ENCODE measurements at regions not wholly inside any gene's neighbourhood (a gene's known extent, or its start where the extent isn't known, plus 50 kb on each side); places are given as distances from the start of the nearest gene placed in this dataset.

DNA sequence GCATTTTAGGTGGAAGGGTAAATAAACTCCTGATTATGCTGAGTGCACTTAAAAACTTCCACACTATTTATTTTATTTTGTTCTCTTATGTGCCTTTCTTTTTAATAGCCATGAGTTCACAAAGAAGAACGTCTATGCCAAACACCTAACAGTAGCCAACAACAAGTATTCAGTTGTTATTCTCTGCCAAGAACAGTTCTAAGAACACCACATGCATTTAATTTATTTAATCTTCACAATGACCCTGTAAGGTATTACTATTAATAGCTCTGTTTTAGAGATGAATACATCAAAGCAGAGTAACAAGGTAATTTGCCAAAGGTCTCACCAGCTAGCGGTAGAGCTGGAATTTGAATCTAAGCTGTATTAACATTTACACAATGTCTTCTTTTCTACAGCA lies 240.1 kb downstream of the ALG10B start:
- no peak for DNase-seq

- DNase-seq: no peak
Observed at GRCh38 chr12:38585086-38585485, 268.5 kb downstream of the ALG10B start.

DNA sequence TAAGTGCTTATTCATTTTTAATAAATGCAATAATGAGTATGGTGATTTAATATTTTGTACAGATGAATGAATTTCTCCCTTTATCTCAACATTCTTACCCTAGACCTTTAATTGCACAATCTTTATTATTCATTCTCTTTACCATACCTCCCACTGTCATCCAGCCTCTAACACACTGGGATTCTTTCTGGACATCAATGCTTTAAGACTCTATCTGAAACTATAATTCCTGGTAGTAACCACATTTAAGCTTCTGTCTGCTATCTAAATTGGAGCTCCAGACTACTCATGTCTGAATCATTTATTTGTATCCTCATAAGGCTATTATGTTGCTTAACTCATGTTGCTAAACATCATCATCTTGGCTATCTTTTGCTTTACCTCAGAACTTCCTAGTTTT lies 270.2 kb downstream of the ALG10B start:
- DNase-seq: no peak

- DNase-seq: no peak
Observed at GRCh38 chr12:38587594-38587993, 271.0 kb downstream of the ALG10B start.

- no peak for DNase-seq
Observed at GRCh38 chr12:38588624-38589305, 272.2 kb downstream of the ALG10B start.

DNA sequence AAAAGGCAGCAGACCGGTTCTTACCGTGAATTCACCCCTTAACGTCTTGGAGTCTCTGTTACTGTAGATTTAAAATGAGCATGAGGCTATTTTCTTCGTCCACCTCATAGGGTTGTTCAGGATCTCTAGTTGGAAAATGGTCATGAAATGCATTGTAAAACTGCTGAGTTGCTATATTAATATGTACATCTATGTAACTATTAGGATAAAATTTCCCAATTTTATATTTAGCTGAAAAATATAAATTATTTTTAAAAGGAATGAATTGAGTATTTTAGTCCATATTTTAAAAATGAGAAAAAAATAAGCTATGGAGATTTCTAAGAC lies 272.7 kb downstream of the ALG10B start:
- no peak for DNase-seq

DNA sequence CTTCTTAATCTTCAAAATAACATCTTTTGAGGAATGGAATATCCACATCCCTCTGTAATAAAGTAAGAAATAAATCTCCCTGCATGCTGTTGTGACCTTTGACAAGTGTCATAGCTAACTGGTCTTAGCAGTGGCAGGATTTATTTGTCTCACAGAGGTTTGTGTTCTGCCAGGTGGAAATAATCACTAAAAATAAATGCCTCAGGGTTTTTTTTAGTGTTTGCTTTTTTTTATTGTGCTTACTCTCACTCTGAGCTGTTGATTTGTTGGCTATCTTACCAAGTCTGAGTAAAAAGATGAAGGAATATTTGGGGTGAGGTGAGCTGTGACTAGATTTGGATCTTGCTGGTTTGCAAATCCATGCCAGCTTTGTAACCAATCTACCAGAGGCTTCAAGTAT lies 285.4 kb downstream of the ALG10B start:
- no peak for DNase-seq
